Right lung (tissue), 2 donors: ENCODE measurements at regions not wholly inside any gene's neighbourhood (a gene's known extent, or its start where the extent isn't known, plus 50 kb on each side); places are given as distances from the start of the nearest gene placed in this dataset.

ENCODE experiments used
- DNase-seq, 2 donors: peaks; one replicate each; pipeline ENCODE4 v3.0.0-alpha.2; 2013

DNA sequence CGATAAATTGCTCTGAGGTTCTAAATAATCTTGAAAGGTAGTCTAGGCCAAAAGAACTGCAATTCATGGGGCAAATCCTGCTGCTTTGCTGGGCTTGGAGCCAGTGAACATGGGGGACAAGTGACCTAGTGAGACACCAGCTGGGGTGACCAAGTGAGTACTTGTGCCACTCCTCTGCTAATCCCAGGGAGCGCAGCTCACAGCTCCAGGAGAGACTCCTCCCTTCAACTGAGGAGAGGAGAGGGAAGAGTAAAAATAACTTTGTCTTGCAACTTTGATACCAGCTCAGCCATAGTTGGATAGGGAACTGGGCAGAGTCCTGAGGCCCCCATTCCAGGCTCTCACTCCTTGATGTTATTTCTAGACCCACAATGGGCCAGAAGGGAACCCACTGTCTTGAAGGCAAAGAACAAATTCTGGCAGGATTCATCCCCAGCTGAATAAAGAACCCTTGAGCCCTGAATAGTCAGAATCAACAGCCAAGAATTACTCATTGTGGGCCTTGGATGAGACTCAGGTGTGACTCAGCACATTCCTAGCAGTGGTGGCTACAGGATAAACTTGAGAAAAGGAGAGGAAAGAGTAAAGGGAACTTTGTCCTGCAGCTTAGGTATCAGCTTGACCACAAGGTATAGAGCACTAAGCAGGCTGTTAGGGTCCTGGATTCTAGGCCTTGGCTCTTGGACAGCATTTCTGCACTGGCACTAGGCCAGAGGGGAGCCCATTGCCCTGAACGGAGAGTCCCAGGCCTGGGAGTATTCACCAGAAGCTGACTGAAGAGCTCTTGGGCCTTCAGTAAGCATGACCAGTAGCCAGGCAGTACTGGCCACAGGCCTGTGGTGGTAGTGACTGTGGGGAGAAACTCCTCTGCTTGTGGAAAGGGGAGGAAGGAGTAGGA lies 288.3 kb upstream of the CDH18 start:
- no peak for DNase-seq

DNA sequence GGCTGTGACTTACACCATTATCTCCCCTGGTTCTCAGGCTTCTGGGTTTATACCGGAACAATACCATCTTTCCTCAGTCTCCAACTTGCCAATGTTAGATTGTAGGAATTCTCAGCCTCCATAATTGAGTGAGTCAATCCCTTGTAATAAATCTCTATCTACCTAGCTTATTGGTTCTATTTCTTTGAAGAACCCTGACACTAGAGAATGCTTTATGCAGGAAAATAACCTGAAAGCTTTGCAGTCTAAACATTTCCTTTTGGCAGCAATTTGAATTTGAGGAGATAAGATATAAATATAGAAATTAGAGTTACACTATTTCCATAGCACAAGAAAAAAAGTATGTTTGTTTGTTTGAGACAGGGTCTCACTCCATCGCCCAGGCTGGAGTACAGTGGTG lies 278.1 kb upstream of the CDH18 start:
- DNase-seq: no peak

DNA sequence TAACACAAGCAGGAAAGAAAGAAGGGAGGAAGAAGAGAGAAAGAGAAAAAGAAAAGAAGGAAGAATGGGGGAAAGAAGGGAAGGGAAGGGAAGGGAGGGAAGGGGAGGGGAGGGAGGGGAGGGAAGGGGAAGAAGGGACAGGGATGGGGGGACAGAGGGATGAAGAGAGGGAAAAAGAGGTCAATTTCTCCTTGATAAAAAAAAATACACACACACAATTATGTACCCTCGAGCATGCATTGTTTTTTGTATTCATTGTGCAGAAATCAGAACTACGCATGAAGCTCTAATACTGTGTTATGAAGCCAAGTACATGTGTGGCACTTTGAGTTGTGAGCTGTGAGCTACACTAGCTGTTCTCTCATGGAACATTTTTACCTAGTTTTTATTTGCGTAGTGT lies 274.9 kb upstream of the CDH18 start:
- DNase-seq: no peak

DNA sequence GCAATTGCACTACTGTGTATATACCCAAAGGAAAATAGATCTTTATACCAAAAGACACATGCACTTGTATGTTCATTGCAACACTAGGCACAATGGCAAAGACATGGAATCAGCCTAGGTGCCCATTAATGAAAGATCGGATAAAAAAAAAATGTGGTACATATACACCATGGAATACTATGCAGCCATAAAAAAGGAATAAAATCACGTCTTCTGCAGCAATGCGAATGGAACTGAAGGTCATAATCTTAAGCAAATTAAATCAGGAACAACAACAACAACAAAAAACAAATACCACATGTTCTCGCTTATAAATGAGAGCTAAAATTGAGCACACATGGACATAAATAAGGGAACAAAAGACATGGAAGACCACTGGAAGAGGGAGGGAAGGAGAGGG lies 266.7 kb upstream of the CDH18 start:
- DNase-seq: no peak

DNA sequence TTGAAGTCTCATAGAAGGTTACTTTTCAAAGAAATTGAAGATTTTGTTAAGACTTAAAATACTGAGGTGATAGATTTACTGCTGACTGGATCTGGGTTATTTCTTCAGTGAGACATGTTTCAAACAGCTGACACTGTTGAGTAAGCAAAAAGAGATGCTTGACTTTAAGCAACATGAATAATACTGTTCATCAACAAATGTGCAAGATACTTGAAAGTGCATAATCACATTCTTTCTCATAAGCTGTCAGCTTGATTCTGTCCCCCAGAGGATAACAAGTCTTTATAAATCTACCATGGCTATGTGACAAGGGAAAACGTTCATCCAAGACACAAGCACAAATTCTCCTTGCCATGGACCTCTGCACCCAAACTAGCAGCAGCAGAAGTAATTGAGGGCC lies 260.1 kb upstream of the CDH18 start:
- no peak for DNase-seq

DNA sequence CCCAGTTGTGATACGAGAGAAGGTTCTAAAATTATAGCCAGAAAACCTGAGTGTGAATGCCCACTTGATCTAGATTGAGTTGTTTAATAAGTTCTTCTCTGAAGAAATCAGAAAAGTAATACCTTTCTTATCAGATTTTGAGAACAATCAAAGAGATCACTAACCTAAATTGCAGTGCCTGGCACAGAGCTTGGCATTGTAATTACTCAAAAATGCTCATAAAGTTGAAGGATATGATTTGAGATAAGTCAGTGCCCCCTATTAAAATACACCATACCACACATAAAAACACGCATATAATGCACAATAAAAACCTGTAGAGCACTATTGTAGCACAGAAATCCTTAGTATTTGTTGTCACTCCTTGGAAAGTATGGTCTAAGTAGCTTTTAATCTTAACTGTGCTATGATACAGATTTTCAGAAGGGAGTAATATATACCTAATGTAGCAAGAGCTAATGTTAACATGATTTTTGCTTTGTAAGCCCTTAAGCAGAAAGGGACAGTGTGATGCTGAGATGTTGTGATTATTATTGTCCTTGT lies 257.5 kb upstream of the CDH18 start:
- DNase-seq: no peak

DNA sequence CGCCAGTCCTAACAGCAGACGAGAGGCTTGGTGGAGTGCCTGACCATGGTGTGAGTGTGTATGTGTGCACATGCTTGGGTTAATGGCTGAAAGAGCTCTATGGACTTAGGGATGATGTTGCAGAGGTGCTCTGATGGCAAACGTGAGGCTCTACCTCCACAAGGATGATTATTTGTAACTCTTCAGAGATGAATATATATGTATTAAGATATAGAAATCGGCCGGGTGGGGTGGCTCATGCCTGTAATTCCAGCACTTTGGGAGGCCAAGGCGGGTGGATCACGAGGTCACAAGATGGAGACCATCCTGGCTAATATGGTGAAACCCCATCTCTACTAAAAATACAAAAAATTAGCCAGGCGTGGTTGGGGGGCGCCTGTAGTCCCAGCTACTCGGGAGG lies 253.4 kb upstream of the CDH18 start:
- no peak for DNase-seq

DNA sequence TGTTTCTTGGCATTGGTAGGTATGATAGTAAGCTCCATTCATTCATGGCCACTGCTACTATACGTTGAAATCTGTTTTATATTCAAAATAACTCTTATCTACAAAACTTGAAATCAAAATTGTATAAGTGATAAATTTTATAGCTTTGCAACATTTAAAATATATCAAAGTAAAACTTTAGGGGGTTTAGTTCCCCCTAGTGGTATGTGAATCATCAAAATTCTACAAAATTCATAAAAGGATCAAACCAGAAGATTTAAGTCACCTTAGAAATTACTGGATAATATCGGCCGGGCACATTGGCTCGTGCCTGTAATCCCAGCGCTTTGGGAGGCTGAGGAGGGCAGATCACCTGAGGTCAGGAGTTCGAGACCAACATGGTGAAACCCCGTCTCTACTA lies 243.0 kb upstream of the CDH18 start:
- DNase-seq: no peak

DNA sequence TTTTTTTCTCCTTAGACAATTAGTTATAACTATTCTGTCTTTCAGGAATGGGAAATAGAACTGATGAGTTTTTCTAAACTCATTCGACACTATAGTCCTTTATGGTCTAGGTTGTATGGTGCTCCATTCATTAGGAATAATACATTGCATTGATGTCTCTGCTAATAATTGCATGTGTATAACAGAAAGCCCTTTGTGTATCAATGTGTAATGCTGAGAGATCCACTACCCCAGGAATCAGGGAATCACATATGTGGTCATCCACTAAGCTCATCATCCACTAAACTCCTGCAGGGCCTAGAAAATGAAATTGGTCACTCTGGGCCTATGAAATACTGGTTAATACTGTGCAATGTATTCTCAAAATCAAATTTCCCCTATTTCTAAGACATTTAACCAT lies 242.0 kb upstream of the CDH18 start:
- DNase-seq: no peak

DNA sequence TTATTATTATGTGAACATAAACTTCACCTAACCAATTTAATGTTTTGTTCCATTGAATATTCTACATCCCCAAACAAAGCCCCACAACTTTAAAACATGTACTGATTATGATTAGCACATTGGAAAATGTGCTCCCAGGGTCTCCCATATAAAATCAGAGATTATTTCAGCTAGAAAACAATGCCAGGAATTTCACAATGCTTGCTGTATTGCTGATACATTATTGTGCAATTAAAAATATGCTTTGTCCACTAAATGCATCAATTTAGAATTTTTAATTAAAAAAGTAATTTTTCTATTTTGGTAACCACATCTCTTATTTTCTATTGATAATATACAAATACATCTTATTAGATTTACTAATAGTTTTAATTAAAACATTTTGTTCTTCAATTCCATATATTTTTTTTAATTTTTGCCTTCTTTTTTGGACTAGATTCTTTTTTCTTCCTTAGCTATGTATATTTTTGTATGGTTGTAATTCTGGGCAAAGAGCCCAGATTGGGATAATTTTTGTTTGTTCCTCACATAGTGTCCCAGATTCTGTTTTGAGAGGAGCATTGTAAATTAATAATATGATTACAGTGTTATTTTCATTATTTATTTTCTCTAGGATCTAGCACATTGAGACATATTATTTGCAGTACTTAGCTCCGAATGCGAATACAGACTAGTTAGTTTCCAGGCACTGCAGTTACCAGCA lies 241.5 kb upstream of the CDH18 start:
- DNase-seq: peak; percentile 52 to 59

DNA sequence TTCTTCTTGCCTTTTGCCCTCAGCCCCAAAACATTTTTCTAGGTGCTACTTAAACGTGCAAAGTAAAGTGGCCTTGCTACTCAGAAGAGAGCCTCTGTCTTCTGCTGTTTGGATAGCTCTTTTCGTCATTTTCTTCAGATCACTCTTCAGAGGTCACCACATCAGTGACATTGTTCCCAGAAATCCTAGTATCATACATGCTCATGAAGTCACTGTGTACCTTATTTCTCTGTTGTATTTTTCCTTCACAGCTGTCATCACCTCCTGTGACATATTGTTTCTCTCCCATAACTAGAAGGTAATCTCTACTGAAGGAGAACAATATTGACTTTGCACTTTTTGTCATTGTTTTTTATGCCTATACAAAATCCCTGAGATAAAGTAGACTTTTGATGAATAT lies 237.0 kb upstream of the CDH18 start:
- DNase-seq: no peak

DNA sequence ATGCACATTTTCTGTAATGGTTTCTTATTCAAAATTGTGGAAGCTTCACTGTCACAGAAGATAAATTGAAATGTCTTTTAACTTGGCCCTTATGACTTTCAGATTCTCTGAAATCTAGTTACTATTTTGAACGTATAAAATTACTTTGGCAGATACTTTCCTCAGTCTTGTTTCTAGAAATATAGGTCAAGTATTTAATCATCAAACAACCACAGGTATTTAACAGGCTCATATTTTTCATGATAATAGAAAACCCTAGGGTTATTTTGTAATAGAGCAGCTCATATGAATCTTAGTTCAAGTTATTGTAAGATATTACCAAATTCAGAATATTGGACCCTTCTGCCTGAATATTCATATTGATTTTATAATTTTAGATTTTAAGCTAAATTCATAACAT lies 236.0 kb upstream of the CDH18 start:
- no peak for DNase-seq

DNA sequence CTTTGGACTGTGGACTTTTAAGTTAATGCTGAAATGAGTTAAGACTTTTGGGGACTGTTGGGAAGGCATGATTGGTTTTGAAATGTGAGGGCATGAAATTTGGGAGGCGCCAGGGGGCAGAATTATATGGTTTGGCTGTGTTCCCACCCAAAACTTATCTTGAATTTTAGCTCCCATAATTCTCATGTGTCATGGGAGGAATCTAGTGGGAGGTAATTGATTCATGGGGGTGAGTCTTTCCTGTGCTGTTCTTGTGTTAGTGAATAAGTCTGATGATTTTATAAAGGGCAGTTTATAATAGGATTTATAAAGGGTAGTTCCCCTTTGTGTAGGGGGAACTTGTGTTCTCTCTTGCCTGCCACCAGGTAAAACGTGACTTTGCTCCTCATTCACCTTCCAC lies 235.5 kb upstream of the CDH18 start:
- DNase-seq: no peak

DNA sequence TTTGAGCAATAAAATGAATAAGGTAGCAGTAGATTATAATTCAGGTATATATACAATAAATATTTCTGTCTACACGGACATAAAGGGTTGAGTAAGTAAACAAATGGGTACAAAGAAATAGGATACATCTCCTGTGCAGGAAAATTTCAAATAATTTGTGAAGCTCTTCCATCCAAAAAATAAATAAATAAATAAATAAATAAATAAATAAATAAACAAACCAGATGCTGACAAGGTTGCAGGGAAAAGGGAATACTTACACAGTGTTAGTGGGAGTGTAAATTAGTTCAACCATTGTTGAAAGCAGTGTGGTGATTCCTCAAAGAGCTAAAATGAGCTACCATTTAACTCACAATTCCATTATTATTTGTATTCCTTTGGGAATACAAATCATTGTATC lies 227.3 kb upstream of the CDH18 start:
- DNase-seq: no peak

DNA sequence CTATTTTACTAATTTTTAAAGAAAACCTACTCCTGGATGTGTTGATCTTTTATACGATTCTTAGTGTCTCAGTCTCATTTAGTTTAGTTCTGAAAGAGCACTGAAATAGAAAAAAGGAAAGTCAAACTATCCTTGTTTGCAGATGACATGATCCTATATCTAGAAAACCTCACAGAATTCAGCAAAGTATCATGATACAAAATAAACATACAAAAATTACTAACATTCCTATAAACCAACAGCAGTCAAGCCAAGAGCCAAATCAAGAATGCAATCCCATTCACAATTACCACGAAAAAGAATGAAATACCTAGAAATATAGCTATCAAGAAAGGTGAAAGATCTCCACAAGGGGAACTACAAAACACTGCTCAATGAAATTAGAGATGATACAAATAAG lies 225.8 kb upstream of the CDH18 start:
- no peak for DNase-seq

DNA sequence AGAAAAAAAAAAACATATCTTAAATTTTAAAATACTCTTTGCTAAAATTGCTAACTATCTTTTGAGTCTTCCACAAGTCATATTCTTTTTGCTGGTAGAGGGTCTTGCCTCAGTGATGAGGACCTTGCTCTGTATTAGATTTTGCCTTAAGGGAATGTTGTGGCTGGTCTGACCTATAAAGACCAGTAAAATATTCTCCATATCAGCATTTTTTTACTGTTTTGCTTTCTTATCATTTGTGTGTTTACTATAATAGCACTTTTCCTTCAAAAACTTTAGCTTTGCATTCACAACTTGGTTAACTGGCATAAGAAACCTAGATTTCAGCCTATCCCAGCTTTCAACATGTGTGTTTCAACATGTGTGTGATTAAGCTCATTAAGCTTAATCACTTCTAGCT lies 224.7 kb upstream of the CDH18 start:
- DNase-seq: no peak

DNA sequence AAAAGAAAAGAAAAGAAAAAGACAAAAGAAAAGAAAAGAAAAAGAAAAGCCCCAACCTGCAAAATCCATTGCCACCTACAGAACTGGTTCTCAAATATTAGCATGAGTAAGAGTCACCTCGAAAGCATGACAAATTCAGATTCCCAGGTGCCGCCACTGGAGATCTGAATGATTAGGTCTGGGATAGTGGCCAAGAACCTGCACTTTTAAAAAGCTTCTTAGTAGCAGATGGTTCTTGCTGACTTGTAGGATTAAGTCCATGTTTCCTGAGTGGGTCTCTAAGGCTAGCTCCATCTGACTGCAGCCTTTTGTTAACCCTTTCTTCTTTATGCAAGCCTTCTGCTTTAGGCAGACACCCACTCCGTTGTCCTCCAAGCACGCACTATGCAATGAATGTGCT lies 178.5 kb upstream of the CDH18 start:
- no peak for DNase-seq

DNA sequence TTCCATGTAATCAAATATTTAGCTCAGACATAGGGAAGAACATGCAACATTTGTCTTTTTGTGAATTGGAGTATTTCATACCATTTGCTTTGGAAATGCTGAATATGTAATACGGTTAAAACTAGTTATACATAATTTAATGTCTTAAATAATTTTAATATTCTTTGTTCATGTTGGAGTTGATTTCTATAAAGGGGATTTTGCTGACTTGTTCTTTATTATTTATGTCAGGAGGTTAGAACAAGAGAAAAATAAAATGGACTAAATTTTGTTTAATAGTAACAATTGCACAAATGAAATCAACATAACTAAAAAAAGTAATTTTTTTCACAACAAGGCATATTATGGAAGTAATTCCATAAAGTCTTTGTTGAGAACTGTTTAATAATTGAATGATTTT lies 170.0 kb upstream of the CDH18 start:
- DNase-seq: no peak

DNA sequence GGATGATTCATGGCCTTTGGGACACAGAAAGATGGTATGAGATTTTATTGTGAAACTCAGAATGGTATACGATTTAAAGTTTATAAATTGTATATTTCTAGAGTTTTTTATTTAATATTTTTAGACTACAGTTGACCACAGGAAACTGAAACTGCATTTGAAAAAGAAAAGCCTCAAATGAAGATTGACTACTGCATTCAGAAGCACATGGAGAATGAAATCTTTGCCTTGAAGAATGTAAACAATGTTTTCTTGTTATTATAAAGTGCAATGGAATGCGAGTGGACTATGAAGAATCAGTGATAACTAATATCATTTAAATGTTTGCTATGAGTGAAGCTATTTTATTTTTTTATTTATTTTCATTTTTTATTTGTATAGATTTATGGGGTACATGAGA lies 169.1 kb upstream of the CDH18 start:
- no peak for DNase-seq

DNA sequence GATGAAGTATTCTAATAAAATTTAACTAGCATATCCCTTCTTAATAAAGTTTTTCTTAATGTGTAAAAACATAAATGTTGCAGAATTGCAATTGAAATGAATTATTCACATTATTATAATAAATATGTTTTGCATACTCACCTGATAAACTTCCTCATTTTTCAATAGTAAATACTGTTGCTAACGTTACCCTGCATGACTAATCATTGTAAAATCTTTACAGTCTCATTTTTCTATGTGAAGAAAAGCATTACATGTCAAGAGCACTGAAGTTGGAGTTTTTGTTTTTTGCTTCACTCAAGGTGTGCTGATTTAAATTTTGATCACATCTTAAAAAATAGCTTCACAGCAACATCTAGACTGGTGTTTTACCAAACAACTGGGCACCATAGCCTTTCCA lies 157.2 kb upstream of the CDH18 start:
- DNase-seq: no peak

DNA sequence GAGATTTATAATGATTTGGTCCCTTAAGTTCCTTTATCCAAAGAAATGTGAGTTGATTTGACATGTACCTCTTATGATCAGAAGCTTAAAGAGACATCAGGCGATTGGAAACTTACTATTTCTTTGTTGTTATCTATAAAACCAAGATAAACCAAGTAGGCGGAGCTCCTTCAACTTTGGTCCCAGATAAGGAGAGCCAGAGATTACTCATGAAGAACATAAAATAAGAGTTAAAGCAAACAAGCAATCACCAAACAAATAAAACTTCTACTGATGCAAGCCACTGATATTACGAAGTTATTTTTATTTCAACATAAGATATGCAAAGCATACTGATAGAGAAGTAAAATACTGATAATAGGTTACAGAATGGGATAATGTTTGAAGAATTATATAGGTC lies 141.5 kb upstream of the CDH18 start:
- no peak for DNase-seq

DNA sequence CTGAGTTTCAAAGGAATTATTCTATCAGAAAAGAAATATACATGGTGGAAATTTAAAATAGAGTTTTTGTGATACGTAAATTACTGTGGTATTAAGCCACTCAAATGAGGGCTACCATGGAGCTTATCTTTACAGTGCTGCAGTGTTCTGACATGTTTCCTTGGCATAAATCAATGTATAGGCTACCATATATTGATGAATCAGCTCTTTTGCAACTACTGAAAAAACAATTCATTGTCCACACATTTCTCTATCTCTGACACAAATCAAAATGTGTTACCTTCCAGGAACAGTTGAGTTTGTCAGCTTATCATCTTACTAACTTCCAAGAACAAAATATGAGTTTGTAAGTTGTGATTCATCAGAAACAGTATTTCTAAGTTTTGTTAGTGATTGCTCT lies 140.3 kb upstream of the CDH18 start:
- no peak for DNase-seq

DNA sequence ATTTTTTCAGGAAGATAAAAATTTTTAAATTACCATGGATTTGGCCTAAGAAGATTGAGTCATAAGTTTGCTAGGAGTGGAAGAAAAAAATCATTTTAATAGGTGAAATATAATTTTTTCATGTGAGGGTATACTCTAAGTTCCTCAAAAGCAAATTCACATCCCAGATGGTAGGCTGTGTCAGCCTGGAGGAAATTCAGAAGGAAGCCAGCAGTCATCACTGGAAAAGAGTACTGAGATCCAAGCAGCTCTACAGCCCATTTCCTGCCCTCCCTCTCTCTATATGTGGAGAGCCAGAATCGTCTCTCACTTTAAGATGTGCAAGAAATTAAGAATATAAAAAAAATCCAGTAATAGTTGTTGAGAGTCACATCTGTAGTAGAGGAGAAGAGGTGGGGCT lies 126.5 kb upstream of the CDH18 start:
- no peak for DNase-seq
